GM12878 (cell line): ENCODE measurements at regions not wholly inside any gene's neighbourhood (a gene's known extent, or its start where the extent isn't known, plus 50 kb on each side); places are given as distances from the start of the nearest gene placed in this dataset.

ENCODE experiments used
- ATAC-seq: fragments of 200-7000 bp; cut with Tn5 transposase; 3 replicates; pipeline ENCODE4 v1.9.1; 2020; ENCODE audit warnings: mild to moderate bottlenecking, moderate library complexity
- BruUV-seq: library from RNA; stranded (reverse); fragments of 400-500 nt; replicated peaks from 2 replicates; lab custom pipeline; 2021; lab: Mats Ljungman, UMichigan
- CTCF ChIA-PET: fragments of 300-600 bp; sonication (Branson Sonifier 250); formaldehyde crosslinking; extraction: SDS; loops from one replicate; lab custom pipeline; 2021; ENCODE audit warnings: inconsistent platforms; lab: Yijun Ruan, JAX
- POLR2A ChIA-PET: fragments of 350-600 bp; formaldehyde crosslinking; extraction: SDS; loops from one replicate; lab custom pipeline; 2021; ENCODE audit warnings: inconsistent platforms; lab: Charles Lee
- RAD21 ChIA-PET: fragments of 300-600 bp; sonication (Branson Sonifier 250); formaldehyde crosslinking; loops from one replicate; lab custom pipeline; 2023; ENCODE audit warnings: antibody characterized with exemption; ENCODE audit not compliant: unreplicated experiment; lab: Charles Lee
- SMC1A ChIA-PET: fragments of 300-600 bp; sonication (Branson Sonifier 250); formaldehyde crosslinking; loops from one replicate; lab custom pipeline; 2023; ENCODE audit not compliant: unreplicated experiment, uncharacterized antibody; lab: Charles Lee
- DNase-seq: peaks from one replicate; pipeline ENCODE4 v3.0.0-alpha.2; 2011; ENCODE audit warnings: low read depth, low spot score
- FAIRE-seq: peaks from 3 replicates; lab custom pipeline; 2011; peaks lifted over from hg19 to GRCh38; lab: Jason Lieb, UNC
- H2AFZ ChIP-seq: 2 replicates; pipeline ENCODE4 v1.6.0; 2011; ENCODE audit warnings: low read depth, low read length, control low read depth; ENCODE audit not compliant: control insufficient read depth
- H3K27ac ChIP-seq: 2 replicates; pipeline ENCODE4 v1.5.1; 2011; ENCODE audit warnings: control low read depth; ENCODE audit not compliant: control insufficient read depth, insufficient read depth
- H3K27me3 ChIP-seq, 2 experiments: replicated peaks in 1 of 2; 2 replicates each; pipeline versions ENCODE4 v1.6.0 to v1.6.1; 2011; ENCODE audit warnings: low read length in 1 of 2; ENCODE audit not compliant: control insufficient read depth in 2 of 2, insufficient read depth in 2 of 2
- H3K36me3 ChIP-seq, 2 experiments: 2 replicates each; pipeline ENCODE4 v1.5.1; 2011; ENCODE audit warnings: low read length in 1 of 2; ENCODE audit not compliant: control insufficient read depth in 2 of 2, insufficient read depth in 2 of 2
- H3K4me1 ChIP-seq: 2 replicates; pipeline ENCODE4 v1.6.1; 2011; ENCODE audit warnings: mild to moderate bottlenecking, low read length, moderate library complexity, mixed read lengths; ENCODE audit not compliant: control insufficient read depth, insufficient read depth
- H3K4me2 ChIP-seq: 2 replicates; pipeline ENCODE4 v1.6.0; 2011; ENCODE audit warnings: control low read depth; ENCODE audit not compliant: control insufficient read depth, insufficient read depth
- H3K4me3 ChIP-seq: fragments of 200-600 bp; sonication (generic); 2 replicates; pipeline ENCODE4 v1.5.1; 2016
- H3K79me2 ChIP-seq: 2 replicates; pipeline ENCODE4 v1.6.0; 2011; ENCODE audit warnings: low read length; ENCODE audit not compliant: control insufficient read depth, insufficient read depth
- H3K9ac ChIP-seq: 2 replicates; pipeline ENCODE4 v1.8.0; 2011; ENCODE audit warnings: low read length, control low read depth, mixed read lengths; ENCODE audit not compliant: control insufficient read depth, insufficient read depth
- H3K9me3 ChIP-seq: replicated peaks from 3 replicates; pipeline ENCODE4 v1.5.1; 2011; ENCODE audit warnings: mild to moderate bottlenecking, low read length; ENCODE audit not compliant: control insufficient read depth, insufficient read depth
- H4K20me1 ChIP-seq: 2 replicates; pipeline ENCODE4 v1.6.0; 2011; ENCODE audit not compliant: control insufficient read depth, insufficient read depth
- EZH2 ChIP-seq: IDR thresholded peaks from 2 replicates; pipeline ENCODE4 v1.6.1; 2012; ENCODE audit warnings: low read depth, mild to moderate bottlenecking, control low read depth, inconsistent platforms, low read length, borderline replicate concordance; ENCODE audit not compliant: control insufficient read depth
- KLF5 ChIP-seq: fragments of 450-650 bp; IDR thresholded peaks from 2 replicates; pipeline ENCODE4 v1.6.1; 2014; ENCODE audit warnings: mild to moderate bottlenecking; ENCODE audit not compliant: partially characterized antibody
- MTA3 ChIP-seq: IDR thresholded peaks from 2 replicates; pipeline ENCODE4 v1.6.1; 2012; ENCODE audit warnings: low read length, inconsistent platforms, borderline replicate concordance
- POU2F2 ChIP-seq: IDR thresholded peaks from 3 replicates; pipeline ENCODE4 v1.6.1; 2011; ENCODE audit warnings: low read depth, mild to moderate bottlenecking, low read length, borderline replicate concordance
- RBBP5 ChIP-seq: fragments of 200-600 bp; sonication (generic); conservative IDR thresholded peaks from 2 replicates; pipeline ENCODE4 v1.6.1; 2016
- SIN3A ChIP-seq: IDR thresholded peaks from 2 replicates; pipeline ENCODE4 v1.6.1; 2012; ENCODE audit warnings: low read depth, low read length, improper control_type of control experiment
- SMAD1 ChIP-seq: fragments of 450-650 bp; IDR thresholded peaks from 2 replicates; pipeline ENCODE4 v1.6.1; 2018; ENCODE audit warnings: mild to moderate bottlenecking, low read depth; ENCODE audit not compliant: partially characterized antibody
- SP1 ChIP-seq: IDR thresholded peaks from one replicate; pipeline ENCODE4 v1.6.1; 2011; ENCODE audit warnings: low read depth, low read length
- SREBF1 ChIP-seq: IDR thresholded peaks from 2 replicates; pipeline ENCODE4 v1.6.1; 2012; ENCODE audit warnings: mild to moderate bottlenecking, low read length
- WGBS: methylation state at CpG from one replicate; pipeline ENCODE4 v1.1.6; 2016; ENCODE audit warnings: low lambda C conversion rate; ENCODE audit not compliant: insufficient replicate concordance, insufficient coverage; ENCODE audit errors: missing lambda C conversion rate; 5-methylcytosine and 5-hydroxymethylcytosine counted together
- in situ Hi-C: fragments of 300-500 bp; cut with MboI; formaldehyde crosslinking; loops from 9 replicates; pipeline ENCODE4 v1.14.3; 2018; ENCODE audit warnings: mixed read lengths
- intact Hi-C: fragments of 100-400 bp; cut with micrococcal nuclease; formaldehyde crosslinking; loops from one replicate; pipeline ENCODE4 v1.14.2; 2022; ENCODE audit not compliant: unreplicated experiment
- TF ChIP-seq, protein P1 (sequence below): fragments of 450-650 bp; IDR thresholded peaks from 2 replicates; pipeline ENCODE4 v1.6.1; 2017; ENCODE audit warnings: low read depth, mild to moderate bottlenecking, moderate library complexity
- TF ChIP-seq, protein P2 (sequence below): fragments of 150-350 bp; IDR thresholded peaks from 2 replicates; pipeline ENCODE4 v1.6.1; 2016; ENCODE audit warnings: low read depth, low read length

DNA sequence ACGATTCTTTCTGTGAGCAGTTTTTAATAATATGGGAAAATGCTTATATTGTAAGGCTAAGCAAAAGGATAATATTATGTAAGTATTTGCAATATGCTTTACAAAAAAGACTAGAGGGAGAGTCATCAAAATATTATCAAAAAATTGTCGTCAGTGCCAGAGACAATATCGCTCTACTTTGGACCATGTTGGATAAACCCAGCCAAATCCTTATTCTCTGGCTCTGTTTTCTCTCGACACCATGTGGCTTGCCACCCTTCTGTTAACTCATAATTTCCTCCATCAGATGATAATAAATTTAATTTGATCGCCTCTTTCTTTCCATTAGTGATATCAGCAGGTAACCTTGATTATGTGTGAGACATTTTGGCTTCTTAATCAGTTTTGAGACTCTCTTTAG, 129.9 kb downstream of the CDC42EP3 start:
- H3K27ac ChIP-seq = no peak overlapping the region
- TF ChIP-seq RBBP5 (no peak), EZH2 (no peak), SIN3A (no peak), SMAD1 (no peak), KLF5 (no peak), MTA3 (no peak), SREBF1 (no peak), SP1 (no peak), POU2F2 (no peak)
- TF ChIP-seq, protein P1, sequence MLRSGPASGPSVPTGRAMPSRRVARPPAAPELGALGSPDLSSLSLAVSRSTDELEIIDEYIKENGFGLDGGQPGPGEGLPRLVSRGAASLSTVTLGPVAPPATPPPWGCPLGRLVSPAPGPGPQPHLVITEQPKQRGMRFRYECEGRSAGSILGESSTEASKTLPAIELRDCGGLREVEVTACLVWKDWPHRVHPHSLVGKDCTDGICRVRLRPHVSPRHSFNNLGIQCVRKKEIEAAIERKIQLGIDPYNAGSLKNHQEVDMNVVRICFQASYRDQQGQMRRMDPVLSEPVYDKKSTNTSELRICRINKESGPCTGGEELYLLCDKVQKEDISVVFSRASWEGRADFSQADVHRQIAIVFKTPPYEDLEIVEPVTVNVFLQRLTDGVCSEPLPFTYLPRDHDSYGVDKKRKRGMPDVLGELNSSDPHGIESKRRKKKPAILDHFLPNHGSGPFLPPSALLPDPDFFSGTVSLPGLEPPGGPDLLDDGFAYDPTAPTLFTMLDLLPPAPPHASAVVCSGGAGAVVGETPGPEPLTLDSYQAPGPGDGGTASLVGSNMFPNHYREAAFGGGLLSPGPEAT = no peak
- TF ChIP-seq, protein P2, sequence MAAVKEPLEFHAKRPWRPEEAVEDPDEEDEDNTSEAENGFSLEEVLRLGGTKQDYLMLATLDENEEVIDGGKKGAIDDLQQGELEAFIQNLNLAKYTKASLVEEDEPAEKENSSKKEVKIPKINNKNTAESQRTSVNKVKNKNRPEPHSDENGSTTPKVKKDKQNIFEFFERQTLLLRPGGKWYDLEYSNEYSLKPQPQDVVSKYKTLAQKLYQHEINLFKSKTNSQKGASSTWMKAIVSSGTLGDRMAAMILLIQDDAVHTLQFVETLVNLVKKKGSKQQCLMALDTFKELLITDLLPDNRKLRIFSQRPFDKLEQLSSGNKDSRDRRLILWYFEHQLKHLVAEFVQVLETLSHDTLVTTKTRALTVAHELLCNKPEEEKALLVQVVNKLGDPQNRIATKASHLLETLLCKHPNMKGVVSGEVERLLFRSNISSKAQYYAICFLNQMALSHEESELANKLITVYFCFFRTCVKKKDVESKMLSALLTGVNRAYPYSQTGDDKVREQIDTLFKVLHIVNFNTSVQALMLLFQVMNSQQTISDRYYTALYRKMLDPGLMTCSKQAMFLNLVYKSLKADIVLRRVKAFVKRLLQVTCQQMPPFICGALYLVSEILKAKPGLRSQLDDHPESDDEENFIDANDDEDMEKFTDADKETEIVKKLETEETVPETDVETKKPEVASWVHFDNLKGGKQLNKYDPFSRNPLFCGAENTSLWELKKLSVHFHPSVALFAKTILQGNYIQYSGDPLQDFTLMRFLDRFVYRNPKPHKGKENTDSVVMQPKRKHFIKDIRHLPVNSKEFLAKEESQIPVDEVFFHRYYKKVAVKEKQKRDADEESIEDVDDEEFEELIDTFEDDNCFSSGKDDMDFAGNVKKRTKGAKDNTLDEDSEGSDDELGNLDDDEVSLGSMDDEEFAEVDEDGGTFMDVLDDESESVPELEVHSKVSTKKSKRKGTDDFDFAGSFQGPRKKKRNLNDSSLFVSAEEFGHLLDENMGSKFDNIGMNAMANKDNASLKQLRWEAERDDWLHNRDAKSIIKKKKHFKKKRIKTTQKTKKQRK = no peak
- TF ChIP-seq, all 136 proteins: peak for 0
- Histone ChIP-seq H3K4me2 (no peak overlapping the region), H3K9ac (no peak overlapping the region), H3K4me1 (peaks cover 4% of the 10 kb centered on the region; the same call in 1 of the 2 replicates), H3K79me2 (no peaks in the 10 kb centered on the region), H3K27me3 (no peaks in the 10 kb centered on the region), H3K4me3 (no peak overlapping the region), H4K20me1 (no peaks in the 10 kb centered on the region), H3K36me3 (no peaks in the 10 kb centered on the region), H3K9me3 (peaks cover 13% of the 10 kb centered on the region; the same call in 2 of the 3 replicates), H2AFZ (no peak overlapping the region)
- DNase-seq (no peak), FAIRE-seq (no peak), ATAC-seq (no peak)
- ChIA-PET CTCF (interaction anchor here (1.4 to 2.8 kb wide), 2 partner anchors 9 to 16 kb away, joined by 4 to 11 read pairs; no protein-coding TSS in a partner anchor), POLR2A (no interaction called here), RAD21 (no interaction called here), SMC1A (interaction anchor here (0.8 to 5.9 kb wide), 5 partner anchors 9 to 127 kb away, joined by 3 to 44 read pairs (median 3); no protein-coding TSS in a partner anchor)
- intact Hi-C loops = loop anchor here (10.0 kb wide), 1 partner anchor 293 kb away; no protein-coding TSS in a partner anchor
- 90% methylated on average over 5 of the region's 5 CpGs for WGBS
- in situ Hi-C loops = no loop called here
- BruUV-seq = no TSS peak
